NCI-H2227 treated with DMSO at 0.1 percent for 48 hours (cell line): ENCODE measurements at regions not wholly inside any gene's neighbourhood (a gene's known extent, or its start where the extent isn't known, plus 50 kb on each side); places are given as distances from the start of the nearest gene placed in this dataset.

Source experiments
- DNase-seq: peaks from one replicate; lab custom pipeline; 2025; lab: John Stamatoyannopoulos, UW

DNA sequence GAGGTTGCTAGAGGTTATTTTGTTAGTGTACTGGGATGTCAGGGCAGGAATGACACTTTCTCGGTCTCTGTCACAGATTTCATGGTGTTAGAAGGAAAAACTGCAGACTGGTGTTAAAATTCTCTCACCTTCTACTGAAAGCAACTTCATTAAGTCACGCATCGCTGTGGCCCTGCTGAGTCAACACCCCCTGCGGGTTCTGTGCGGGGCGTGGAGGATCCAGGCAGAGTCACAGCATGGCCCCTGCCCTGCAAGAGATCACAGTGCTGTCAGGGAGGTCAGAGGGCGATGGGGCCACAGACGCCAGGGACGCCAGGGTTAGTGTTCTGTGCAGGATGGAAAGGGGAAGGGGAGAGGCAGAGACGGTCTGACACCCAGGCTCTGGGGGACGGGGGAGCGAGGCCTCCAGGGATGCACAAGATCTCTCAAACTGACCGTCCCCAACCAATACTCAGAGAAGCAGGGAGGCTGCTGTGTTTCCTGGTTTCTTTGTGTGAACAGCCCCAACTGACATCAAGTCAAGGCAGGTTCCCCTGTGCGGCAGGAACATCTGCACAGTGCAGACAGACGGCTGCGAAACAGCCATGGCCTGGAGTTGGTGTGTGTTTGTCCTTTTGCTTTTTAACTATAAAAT lies 354.9 kb upstream of the SALL3 start:
- DNase-seq: no peak

DNA sequence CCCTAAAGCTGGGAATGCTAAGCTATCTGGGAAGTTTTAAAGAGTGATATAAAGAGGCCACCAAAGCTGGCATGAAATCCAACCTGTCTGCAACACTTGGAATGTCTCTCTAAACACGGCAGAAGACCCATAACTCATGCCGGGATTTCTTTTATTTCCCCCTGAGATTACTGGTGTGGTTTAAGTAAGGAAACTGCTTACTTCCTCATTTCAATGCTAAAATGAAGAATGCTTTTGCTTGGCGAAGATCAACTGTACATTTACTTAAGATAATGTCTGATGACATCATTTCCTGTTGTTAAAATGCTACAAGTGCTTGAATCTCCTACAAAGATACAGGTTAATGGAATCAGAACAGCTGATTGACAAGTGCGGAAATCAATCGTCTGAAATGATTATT lies 353.8 kb upstream of the SALL3 start:
- no peak for DNase-seq

DNA sequence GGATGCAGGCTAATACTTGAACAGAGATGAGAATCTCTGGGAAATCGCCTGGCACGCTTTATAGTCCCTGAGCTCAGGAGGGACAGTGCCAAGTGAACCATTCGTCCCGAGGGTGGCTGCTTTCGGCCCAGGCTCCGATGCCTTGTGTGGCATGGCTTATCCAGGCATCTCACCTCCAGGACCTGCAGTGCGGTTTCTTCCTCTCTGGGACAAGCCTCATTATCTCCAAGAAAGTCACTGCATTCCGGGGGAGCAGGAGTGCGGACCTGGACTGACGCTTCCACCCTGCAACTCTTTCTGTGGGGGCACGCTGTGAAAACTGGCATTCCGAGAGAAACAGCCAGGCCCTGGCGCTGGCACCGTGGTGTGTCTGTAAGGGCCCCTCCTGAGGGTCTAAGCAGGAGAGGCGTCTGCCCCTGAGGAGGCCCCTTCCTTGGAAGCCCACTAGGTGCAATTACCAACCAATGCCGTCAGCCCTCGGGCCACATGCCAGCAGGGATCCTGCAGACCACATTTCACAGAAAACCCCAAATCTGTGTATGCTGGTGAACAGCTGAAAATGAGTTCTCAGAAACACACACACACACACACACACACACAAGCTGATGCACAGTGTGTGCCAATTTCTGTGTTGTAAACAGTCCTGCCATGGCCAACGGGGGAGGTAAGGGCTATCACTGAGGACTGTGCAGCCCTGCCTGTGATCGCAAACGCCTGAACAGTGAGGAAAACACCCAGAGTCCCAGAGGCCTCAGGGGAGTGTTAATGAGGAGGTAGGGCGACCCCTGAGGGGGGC lies 351.9 kb upstream of the SALL3 start:
- DNase-seq: no peak

DNA sequence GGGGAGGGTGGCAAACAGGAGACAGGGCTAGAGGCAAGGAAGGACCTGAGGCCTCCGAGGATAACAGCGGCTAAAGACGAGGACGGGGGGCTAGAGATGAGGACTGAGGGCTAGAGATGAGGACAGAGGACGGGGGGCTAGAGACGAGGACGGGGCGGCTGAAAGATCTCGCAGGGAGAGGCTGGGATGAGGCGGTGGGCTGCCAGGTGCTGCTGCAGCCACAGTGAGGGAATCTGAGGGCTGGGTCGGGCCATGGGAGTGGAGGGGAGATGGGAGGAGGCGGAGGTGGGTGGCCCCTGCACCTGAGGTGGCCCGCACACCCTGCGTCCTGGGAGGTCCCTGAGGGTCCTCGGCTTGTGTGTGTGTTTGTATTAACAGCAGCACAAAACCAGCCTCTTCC lies 350.2 kb upstream of the SALL3 start:
- DNase-seq: no peak

DNA sequence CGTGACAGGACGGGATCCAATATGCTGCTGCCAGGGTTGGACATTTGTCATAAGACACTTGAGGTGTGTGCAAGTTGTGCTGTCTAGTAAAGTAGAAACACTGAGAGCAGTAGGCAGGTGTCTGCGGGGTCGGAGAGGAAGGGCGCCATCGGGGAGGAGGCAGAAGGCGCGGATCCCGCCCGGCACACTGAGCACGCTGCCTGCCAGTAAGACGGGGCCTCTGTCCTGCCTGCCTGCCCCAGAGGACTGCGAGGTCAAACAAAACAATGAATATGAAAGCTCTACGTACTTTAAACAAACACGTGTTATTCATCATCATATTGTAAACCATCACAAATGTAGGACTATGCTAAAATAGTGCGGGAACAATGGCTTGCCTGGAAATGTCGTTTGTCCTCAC lies 349.3 kb upstream of the SALL3 start:
- DNase-seq: no peak

DNA sequence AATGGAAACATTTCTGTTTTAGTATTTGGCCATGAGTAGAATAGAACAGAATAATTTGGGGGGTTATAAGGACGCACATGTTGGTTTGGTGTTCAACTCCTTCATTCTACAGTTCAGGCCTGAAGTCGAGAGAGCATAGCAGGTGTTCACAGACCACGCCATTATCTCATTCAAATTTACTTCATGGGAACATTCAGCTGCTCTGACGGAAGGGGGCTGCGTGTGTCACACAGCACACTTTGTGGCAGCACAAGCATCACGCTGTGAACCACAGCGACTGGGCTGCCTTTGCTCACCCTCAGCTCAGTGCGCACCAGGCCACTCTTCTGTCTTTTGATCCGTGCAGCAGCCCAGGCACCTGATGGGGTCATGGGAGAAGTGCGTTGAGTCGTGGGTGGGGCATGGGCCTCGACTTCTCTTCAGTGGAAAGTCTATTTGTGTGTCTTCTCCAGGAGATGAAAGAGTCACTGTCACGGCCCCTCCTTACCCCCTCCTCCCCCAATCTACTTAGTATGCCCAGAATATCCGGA lies 348.6 kb upstream of the SALL3 start:
- no peak for DNase-seq

DNA sequence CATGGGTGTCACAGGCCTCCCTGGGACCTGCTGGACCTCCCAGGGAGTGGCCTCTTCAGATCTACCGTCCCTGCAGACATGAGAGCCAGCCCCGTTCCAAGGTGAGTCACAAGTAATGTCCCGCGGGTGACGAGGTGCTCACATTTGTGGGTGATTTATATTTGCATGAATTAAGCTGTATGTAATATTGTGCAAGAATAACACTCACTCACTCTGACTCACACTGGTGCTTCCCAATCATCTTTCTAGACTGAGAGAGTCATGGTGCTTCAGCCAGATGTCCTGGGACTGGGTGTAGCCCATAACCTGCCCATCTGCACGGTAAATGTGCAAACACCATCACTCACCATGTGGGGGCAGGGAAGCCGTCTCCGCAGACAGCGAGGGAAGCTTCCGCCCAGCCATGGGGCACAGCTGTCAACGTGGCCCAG lies 347.5 kb upstream of the SALL3 start:
- DNase-seq: no peak

DNA sequence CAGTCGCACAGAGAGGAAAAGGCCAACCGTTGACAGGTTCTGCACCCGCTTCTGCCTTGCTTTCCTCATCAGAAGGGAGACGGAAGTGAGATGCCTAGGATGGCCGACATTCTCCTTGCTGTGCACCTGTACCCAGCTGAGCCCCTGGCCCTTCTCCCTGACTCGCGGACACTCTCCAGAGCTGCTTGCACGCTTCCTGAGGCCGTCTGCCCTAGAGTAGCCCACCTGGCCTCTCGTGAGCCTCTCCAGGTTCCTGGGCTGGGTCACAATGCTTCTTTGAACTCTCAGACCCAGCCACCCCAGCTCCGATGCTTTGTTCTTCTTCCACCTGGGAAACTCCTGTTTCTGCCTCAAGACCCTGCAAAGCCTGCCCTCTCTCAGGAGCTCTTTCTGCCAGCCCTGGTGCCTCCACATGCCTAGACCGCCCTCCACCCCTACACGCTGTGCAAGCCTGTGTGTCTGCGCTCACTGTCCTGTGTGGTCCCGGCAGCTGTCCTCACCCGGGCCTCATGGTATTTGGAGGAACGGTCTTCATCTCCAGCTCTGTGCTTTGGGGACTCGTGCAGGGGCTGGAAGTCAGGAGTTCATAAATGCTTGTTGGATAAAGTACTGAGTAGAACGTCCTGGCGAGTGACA lies 345.4 kb upstream of the SALL3 start:
- no peak for DNase-seq

DNA sequence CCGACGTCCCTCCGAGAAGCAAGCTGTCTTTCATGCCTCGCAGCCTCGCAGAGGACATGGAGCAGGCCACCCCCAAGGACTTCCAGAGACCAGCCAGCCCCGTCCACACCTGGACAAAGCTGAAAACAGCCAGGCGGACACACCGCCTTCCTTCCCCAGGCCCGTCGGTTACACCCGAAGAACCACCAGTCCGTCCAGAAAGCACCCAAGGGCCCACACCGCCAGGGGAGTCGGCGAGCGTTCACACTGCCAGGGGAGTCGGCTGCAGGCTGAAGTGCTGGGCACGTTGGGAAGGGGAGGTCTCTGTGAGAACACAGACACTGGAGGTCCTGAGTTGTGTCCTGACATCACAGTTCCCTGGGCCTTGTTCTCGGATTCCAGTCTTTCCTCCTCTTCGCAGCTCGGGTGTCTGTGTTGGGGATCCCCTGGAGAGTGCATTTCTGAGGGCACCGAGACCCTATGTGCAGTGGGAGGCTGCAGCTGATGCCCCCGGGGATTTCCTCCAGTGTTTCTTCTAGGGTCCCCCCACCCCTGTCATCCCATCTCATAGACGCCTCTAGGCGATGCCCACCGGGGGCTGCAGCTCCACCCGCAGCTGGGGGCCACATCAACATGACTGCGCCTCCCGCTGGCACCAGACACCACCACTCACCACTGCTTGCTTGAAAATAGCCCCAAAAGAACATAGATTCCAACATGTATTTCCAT lies 344.4 kb upstream of the SALL3 start:
- no peak for DNase-seq

DNA sequence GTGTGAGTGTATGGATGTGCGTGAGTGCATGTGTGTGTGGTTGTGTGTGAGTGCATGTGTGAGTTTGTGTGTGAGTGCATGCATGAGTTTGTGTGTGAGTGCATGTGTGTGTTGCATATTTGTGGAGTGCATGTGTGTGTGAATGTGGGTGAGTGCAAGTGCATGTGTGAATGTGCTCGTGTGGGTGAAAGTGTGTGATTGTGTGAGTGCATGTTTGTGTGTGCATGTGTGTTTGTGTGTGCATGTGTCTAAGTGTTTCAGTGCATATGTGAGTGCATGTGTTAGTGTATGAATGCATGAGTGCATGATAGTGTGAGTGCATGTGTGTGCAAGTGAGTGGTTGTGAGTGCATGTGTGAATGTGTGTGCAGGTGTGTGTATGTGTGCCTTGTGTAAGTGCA lies 343.4 kb upstream of the SALL3 start:
- no peak for DNase-seq

DNA sequence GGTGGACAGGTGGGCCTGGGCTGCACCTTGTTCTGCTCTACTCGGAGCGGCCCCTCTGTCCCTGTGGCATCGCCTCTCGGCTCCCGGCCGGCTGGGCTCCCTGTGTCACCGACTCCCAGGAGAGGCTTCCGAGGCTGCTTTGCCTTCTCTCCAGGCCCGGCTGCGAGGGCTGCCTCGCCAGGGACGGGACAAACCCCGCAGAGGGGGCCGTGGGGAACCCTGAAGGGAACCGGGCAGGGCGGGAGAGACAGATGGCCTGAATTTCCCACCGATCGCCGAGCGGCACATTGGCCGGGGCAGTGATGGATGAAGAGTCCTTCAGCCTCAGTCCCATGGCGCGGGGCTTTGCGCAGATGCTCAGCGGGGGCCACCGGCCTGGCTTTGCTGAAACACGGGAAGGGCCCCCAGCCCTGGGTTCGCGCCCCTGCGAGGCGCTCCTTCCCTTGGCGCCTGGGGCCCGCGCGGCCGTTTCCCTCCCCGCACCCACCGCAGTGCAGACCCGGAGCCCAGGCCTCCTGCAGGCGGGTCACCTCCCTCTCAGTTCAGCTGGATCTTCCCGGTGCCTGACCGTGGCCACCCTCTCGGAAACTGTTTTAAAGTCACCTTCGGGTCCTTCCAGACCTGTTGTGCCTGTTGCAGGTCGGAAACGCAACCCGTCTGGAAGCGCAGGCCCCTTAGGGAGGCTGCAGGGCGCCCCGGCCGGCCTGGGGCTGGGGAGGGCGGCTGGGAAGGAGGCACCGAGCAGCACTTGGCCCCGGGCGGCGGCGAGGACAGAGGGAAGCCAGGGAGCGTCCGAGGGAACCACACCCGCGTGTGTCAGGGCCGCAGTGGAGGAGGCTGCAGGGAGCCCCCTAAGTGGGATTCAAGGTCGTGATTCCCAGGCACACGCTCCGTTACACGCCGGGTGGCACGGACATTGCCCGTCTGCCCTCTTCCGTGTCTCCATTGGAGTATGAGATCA lies 341.9 kb upstream of the SALL3 start:
- no peak for DNase-seq

DNA sequence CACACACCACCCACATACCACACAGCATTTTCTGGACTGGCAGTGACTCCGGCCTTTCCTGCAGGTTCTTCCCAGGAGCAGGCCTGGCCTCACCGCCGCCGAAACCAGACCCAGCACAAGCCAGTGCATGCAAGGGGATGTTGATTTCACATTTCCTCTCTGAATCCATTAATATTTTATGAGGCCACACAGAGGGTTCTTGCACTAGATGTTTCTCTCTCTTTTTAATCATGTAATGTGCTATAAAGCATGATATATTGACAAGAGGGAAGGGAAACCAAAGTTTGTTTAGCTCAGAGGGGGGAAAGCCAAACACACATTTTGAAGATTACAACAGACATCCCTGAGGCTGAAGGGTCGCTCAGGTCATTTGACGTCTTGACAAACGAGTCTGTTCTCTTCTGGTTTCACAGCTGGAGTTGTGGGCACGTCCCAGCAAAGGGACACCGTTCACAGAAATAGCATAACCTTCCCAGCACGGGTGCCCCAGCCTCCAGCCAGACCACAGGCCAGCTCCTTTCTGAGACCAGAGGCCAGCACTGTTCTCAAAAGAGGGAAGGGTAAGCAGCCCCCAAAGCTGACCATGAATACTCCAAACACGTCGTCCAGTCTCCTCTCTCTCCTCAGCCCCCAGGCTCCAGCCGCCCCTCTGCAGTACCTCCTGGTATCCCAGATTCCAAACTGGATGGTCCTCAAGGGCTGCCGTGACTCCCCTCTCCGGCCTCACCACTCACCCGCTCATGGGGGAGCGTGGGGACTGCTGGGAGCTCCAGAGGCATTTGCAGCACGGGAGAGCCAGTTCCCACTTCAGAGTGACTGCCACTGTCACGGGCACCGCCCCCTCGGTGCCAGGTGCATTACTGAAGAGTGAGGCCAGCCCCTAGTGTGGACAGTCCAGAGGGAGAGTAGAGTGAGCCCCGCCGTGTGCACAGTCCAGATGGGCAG lies 340.3 kb upstream of the SALL3 start:
- DNase-seq: no peak

DNA sequence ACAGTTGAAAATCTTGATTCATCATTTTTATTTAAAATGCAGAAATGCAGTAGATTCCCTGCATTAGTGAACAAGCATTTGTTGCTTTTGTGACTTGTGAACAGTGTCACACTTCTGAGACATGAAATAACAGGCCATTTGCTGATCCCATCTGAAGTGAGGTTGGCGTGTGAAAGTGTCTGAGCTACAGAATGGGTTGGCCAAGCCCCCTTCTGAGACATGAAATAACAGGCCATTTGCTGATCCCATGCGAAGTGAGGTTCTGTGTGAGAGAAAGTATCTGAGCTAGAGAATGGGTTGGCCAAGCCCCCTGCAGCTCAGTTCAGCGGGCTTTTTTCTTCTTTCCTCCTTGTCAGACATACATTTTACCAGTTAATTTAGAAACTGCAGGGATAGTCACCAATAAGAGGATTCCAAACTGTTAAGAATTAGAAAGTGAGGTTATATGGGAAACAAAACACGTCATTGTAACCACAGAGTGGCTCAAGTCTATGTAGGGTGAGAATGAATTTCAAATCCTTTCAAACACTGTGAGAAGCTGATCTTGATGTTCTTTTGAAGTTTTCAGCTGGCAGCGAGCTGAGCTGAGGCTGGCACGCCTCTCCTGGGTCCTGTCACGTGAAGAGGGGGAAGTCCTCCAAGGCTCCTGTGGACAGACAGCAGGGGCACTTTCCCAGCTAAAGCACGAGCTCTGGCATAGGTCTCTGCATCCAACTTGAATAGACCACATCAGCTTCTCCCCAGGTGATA lies 339.2 kb upstream of the SALL3 start:
- DNase-seq: no peak

DNA sequence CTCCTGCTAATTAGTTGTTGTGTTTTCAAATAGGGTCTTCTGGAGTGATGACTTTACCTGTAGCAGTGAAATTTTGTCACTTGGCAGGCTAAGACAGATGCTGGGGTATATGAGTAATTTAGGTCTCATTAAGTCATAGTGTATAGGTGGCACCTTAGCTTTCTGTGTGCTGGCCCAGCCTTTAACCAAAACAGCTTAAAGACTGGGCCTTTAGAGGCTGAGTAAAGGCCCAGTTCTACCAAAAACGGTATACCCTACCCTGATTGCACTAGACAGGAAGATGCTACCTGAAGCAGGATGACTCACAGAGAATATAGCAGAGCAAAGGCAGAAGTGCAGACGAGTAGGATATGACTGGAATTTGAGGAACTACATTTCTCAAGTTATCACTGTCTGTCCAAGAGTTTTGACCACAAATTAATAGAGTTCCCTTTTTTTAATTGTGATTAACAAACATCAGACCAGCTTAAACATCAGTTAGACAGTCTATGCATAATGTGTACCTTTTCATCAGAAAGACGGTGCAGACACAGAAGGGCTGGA lies 337.9 kb upstream of the SALL3 start:
- DNase-seq: no peak

DNA sequence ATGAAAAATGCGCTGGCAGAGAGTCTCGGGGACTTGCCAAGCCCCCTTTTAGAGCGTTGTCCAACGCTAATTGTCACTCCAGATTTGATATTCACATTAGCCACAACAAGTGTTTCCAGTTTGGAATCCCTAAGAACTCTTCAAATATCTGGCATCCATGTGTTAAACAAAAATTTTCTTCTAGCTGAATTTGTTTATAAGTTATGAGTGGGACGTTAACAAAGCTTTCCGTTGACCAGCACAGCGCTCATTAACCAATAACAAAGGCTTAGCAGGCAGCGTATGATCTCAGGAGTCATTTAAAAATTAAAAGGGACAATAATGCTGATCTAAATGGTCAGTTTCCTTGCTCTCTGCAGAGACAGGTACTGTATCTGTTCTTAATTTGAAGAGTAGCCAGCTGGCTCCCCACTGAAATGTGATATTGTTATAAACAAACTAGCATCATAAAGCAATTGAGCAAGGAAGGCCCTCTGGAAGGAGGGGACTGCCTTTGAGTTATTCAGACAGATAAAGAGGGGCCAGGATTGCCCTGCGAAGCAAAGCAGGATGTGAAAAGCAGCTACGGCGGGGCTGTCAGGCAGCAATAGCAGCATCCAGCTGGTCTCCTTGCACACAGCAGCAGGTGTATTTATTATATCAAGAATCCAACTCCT lies 337.2 kb upstream of the SALL3 start:
- DNase-seq: no peak

DNA sequence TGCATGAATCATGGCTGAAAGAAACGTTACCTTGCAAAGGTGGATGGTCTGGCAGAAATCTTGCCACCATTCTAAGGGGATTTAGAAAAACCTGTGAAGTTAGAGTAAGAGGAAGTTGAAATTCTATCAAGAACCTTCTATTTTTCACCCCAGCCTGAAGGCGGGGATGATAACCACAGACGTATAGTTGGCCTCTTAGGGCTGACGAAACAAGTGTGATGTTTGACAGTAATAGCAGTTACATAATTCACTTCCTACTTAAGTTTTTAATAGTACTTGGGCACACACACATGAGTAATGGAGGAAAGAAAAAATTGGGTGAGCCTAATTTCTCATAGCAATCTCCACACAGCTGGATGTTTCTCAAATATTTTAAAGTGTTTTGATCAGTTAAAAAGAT lies 336.6 kb upstream of the SALL3 start:
- no peak for DNase-seq

DNA sequence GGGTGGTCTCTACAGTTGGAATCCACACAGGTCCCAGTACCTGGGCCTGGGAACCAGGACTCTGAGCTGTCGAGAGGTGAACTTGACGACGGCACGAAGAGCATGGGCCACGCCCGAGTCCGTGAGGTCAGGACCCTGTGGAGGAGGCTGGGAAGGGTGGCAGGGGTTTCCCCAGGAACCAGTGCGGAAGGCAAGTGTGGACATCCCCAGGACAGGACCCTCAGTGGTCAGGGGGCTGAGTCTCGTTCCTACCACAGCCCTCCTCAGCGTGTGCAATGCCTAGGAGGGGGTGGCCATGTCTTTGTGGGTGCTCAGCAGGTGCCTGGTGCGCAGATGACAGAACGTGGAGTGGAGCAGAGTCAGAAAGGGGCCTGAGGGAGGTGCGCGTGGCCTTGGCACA lies 335.6 kb upstream of the SALL3 start:
- no peak for DNase-seq

DNA sequence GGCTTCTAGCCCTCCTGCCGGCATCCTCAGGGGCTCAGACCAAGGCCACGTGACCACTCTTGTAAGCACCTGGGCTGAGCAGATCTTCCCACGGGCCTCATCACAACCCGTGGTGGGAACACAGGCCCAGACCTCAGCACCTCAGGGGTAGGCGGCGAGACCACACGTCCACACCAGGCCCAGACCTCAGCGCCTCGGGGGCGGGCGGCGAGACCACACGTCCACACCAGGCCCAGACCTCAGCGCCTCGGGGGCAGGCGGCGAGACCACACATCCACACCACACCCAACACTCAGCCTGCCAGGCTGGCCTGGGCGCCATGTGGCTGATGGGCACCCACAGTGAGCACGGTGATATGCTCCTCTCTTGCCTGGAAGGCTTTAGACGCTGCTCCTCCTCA lies 334.4 kb upstream of the SALL3 start:
- DNase-seq: no peak

DNA sequence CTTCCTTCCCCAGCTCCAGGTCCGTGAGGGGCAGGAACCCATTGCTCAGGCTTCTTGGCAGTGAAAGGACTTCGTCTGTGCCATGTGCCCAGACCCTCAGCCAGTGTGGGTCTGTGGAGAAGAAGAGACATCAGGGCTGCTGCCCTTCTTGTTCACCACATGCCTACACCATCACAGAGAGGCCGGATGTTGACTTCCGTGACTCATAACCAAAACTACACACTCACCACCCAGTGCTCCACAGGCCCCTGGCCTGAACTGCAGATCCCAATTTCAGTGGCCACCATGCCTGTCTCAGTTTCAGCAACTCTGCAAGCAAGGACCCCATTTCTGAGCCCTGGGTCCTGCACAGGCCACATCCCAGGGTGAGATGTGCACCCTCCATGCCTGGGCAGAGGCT lies 332.6 kb upstream of the SALL3 start:
- no peak for DNase-seq
